HK-2 (cell line): ENCODE measurements at regions not wholly inside any gene's neighbourhood (a gene's known extent, or its start where the extent isn't known, plus 50 kb on each side); places are given as distances from the start of the nearest gene placed in this dataset.
A peak's percentile ranks its signal among the peaks of the same experiment; 100 is the strongest.

Experiments used
- DNase-seq: peaks from one replicate; pipeline ENCODE4 v3.0.0-alpha.2; 2018; ENCODE audit not compliant: unreplicated experiment

DNA sequence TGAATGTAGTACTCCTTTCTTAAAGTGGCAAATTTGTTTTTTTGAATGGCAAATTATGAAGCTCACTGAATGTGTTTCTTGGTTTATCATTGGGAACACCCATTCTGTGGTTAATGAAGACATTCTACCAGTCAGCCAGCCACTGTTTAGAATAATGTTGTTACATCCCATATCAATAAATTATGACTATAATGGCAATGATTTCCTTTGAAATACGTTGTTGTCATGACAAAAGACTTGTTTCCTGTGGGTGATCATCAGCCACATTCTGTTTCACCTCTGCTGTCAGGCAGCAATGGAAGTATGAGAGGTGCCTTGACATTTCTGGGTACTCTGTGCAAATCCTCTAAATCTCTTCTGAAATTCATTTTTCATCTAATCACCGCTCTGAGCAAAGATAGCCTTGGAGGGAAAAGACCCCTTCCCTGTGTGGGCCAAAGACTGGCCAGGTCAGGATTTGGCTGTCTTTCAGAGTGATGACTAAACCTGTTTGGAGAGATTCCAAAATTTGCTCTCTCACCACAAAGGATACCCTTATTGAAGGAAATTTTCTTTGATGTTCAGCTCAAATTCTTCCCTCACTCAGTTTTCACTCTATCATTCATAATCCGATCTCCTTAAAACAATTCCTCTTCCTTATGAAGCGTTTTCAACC, 869.2 kb downstream of the BCL11A start:
- DNase-seq: no peak

DNA sequence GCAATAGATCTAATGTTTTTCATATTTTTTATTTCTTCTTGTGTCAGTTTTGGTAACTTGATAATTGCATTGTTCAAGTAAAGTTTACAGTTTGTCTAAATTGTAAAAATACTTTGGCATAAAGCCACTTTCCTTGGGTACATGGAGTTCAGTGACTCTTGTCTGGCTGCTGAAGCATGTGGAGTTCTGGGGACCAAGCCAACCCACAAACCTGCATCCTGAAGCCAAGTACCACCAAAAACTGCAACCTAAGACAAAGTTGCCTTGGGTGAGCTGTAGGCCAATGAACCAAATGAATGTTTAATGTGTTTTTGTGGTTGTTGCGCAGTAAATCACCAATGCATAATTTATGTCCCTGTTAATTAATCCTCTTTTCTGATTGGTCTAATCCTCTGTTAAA, 872.6 kb downstream of the BCL11A start:
- DNase-seq: no peak

DNA sequence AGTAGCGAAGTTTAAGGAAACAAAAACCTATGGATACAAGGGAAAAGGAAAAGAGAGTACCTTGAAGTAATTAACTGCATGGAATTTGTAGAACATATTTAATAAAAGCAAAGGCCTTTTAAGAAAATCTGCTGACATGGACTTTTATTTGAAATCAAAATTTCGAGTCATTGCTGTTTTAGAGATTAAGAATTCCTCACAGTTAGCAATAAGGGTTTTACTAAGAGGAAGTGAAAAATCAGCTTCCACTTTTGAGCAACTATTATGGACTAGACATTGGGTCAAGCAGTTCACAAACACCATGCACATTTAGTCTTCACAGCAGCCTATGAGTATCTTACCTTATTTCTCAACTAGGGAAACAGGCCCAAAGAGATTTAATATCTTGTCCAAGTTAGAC, 876.3 kb downstream of the BCL11A start:
- DNase-seq: no peak

DNA sequence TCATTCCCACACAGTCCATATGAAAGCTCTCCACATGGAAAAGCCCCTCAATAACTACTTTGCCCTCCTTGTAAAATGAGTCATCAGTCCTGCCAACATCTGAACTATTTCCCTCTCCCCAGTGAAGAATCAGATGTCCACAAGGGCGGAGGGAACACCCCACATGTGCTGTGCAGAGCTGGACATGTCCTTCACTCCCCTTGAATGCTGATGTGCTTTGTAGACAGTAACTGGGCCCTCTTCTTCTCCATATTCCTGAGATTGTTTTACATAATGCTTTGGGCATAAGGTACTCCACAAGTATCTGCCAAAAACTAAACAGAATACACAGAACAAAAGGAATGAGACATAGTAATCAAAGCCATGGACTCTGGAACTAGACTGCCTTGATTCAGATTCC, 879.4 kb downstream of the BCL11A start:
- DNase-seq: no peak

DNA sequence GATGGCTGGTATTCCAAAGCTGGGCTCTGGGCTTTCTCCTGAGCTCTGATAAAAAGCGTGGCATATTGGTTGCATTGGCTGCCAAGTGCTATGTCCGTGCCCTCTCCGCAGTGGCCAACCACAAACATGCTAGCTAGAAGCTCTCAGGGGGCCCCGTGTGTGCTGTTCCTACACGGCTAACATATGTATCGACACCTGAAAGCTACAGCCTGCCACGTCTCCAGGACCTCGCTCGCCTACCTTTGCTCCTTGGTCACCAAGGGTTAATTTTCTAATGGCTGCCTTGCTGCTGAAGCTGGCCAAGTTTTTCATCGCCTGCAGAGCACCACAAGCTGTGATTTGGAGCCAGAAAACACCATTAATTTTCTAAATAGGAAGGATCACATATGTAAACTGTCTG, 888.4 kb downstream of the BCL11A start:
- no peak for DNase-seq

DNA sequence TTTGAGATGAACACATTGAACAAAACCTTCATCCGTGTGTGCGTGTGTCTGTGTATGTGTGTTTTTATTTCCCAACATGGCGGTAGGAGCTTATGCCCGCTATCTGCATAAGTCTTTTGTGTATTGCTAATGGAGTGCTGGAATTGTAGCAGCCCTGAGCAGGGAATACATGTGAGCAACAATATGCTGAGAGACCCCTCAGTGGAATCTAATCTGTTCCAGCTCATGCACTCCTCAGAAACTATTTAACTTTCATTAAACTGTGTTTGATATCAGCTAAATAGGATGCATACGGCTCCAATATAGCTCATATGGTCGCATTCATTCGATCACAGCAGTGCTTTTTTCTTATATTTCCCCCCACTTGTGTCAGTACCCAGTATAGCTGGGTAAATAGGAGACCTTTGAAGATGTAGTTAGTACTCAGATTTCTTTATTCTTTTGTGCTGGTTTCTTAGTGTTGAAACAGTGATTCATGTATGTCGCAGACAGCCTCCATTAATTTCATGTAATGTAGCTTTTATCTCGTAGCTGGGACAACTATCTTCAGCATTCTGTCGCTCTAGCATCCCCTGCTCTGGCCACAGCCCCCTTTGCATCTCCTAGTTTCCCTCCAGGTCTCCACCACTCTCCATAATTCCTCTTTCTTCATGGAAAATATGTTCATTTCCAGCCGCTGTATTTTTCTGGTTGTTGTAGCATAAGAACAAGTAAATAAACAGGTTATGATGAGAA, 891.2 kb downstream of the BCL11A start:
- DNase-seq: no peak

DNA sequence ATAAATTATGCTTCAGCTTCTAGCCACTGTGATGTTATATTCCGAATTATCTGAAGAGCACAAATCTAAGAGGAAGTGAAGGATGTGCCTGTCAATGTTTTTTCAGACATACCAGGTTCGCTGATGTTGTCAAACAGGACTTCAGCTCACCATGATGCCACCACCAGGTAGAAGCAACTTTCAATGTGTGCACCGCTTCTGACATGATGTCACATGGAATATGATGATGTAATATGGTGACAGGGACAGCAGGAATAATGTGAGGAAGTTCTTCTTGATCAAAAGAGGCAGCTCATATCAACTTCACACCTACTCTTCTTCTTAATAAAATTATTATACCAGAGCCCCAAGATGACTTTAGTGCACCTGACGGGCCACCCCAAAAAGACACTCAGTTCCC, 893.2 kb downstream of the BCL11A start:
- no peak for DNase-seq

DNA sequence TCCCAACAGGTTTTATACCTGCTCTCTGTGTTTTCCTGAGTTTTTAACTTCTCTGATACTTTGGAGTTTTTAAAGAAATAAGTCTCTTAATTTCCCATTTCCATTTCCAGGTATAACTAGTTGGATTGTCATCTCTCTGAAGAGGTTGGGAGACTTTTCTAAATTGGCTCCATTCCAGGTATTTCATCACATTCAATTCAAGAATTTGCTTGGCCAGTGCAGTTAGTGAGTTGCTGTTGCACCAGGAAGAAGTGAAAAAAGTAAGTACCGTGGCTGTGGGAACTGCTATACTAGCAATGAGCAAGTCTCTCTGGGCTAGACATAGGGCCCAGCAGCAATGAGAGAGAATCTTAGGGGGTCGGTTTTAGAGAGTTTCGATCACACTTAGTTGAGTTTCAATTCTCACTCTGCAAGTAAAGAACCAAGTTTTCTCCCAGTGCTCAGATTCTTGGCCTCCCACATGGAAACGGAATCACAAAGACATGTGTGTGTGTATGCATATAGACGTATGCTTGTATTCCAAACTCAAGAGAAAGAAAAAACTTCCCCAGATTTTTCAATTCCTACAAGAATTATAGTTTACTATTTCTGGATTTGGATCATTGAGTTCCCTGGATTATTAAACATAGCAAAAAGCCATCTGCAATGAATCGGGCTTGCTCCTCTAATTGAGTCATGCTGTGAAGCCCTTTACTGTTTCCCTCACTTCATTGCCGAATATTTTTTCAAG, 894.4 kb downstream of the BCL11A start:
- DNase-seq: no peak

DNA sequence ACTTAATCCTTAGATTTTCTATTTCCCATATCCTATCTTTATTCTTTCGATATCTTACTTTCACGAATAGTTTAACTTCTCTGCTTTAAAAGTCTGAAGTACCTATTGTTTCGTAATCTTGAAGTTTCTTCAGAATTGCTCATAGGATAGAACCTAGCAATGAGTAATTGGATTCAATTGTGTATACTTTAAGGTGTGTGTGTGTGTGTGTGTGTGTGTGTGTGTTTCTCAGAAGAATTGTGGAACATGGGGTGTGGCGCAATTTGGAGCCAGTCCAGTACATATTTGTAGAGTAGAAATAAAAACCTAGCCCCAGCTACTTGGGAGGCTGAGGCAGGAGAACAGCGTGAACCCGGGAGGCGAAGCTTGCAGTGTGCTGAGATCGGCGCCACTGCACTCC, 897.6 kb downstream of the BCL11A start:
- no peak for DNase-seq

DNA sequence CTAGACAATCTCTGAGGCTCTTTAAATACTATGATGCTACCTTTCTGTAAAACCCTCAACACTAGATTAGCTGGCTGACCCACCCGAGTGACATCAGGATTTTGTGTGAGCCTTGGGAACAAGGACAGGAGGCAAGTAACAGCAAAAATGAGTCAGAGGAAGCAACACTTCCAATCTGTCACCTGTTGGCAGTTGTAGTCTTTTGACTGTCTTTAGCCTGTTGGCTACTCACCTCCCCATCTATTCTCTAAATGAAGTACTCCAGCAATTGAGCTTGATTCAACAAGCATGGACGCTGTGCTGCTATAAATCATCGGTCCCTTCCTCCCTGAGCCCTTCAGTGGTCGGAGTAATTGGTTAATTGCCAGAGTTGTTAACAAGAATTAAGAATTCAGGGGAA, 898.7 kb downstream of the BCL11A start:
- DNase-seq: no peak

DNA sequence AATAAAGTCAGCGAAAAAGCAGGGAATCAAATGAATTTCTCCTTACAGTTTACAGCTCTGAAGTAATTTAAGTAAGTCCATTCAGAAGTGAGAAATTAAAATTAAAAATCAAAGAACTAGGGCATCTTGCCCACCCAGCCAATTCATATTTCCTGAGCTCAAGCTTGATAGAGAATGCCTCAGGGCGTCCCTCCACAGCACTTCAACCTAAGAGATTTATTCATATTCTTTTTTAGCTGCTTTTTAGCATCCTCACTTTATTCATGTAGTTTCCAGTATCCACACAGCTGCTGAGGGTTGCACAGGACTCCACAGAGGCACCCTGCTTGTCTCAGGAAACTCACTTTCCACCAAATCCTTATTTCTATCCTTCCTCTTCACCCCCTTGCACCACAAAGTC, 900.3 kb downstream of the BCL11A start:
- DNase-seq: no peak

DNA sequence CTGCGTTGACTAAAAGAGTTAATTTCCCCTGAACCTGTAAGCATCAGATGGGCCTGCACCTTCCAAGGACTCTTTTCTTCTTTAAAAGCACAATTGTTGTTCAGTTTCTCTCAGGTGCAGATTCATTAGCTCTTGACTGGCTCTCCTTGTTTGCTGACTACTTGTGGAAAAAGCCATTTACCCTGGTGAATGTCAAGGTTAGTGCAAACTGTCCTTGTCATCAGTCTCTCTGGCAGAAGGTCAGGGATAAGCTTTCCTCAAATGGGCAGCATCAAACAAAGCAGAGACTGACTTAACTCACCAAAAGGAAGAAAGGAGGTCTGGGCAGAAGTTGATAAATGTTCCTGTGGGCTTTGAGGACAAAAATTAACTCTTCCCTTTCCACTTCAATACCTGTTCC, 922.7 kb downstream of the BCL11A start:
- DNase-seq: no peak

DNA sequence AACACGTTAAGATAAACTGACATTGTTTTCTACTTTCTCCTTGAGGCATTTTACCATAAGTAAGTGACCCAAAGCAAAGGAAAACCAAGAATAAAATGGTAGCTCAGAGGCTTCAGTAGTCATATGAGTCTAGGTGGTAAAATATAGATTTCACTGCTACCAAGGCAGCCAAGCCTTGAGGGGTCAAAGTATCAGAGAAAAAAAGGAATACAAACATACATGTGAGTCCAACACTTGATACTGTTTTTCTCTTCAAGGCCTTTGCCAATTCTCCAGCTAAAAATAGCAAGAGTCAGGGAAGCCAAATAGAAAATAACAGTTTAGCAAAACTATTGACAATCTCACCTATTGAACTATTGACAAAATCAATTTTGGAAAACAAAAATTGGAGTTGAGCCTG, 925.9 kb downstream of the BCL11A start:
- no peak for DNase-seq

DNA sequence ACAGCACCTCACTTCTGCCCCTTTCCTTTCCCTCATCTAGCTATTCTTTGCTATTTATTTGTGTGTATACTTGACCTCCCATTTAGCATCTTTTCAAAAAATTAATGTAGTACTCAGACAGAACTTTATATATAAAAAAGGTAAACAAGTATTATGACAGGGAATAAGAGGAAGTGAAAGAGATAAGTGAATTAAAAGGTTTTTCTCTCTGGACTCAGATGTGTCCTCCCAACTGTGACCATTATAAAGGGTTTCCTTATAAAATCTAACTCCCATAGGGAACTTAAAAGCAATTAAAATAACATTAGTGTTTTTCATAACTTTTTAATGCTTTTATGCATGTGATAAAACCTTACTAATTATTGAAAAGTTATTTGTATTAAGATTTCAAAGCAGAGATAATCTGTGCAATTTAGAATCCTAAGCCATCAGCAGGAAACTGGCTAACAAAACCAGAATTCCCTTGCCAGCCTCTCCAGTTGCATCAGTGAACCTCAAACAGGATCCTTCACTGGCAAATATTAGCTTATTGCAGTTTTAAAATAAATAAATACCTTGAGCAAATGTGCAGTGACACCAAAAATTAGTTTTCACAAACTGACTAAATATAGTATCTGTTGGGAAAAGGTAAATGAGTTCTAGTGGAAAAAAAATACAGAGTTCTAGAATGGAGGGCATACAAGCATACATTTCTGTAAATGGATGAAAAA, 930.7 kb downstream of the BCL11A start:
- no peak for DNase-seq

DNA sequence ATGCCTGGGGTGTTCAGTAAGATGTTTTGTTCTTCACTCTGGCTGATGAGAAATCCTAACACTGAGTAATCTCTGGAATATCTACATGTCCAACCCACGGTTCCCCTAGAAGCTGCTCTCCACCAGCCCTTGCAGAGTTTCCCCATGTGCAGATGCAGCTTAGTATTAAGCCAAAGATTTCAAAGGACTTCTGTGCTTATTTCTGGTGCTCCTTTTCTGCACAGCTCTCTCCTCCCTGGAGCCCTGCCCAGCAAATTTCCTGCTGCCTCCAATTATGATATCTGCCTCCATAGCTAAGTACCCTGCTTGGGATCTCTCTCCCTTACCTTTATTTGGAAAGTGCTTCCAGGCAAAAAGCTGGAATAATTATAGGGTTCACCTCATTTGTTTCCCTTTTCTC, 949.3 kb downstream of the BCL11A start:
- DNase-seq: no peak

DNA sequence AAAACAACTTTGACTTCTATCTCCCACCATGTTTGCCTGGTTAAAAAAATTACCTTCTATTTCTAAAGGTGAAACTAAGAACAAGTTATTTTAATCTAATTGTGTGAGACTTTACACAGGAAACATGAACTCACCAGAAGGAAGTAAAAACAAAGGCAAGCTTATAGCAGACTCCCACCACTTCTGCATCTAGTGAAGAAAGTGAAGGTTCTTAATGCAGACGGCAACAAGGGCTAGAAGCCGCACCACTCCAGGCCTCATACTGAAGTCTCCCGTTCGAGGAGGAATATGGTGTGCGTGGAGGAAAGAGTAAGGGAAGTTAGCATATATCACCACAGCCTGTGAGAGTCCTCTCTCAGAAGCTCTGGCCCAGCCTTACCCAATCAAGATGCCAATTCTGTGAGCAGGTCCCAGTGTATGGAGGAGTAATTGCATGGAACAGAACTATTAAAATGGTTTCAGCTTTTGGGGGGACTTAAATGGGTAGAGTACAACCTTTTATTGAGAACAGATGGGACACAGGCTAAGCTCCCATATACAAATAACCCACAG, 958.7 kb downstream of the BCL11A start:
- DNase-seq: no peak

DNA sequence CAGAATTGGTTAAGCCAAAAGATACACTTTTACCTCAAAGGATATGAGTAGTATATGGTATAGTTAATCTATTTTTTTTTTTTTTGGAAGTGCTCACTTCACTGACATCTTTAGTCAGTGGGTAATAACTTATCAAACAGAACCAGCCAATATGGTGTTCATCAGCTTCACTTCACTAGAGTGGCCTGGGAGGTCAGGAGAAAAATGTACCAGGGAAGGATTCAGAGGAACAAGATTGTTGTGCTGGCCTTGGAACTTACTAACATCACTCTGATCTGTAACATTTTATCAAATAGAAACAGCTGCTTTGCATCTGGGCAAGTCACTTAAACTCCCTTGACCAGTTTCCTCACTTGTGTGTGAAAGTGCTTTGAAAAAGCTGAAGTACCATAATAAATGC, 962.7 kb downstream of the BCL11A start:
- no peak for DNase-seq

DNA sequence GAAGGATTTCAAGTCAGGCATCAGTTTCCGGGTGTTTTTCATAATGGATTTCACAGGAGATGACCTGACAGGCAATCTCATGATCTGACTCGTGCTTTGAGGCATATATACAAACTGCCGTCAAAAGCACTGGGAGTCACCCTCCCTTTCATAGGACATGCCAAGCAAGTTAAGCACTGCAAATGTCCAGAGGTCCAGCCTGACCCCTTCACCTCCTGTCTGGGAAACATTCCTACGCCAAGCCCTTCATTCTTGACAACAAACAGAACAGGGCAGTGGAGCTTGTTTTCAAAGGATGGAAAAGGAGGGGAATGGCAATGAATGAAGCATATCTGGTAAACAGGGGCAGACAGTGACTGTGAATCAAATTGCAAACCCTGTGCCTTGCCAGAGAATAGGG, 963.6 kb downstream of the BCL11A start:
- no peak for DNase-seq

DNA sequence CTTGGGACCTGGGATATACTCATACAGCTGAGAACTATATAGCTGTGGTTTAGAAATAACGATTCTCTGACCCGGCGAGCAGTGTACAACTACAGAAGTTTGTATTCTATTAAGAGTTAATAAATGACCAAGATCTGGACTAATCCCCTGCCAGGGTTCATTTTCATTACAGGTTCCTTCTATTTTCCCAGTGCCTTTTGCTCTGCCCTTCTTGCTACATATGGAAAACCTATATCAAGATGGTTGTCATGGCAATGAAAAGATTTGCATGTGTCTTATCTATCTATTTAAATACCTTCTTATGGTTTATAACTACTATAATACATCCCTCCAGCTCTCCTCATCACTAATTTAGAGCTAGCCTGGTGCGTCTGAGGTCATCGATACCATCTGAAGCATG, 965.2 kb downstream of the BCL11A start:
- DNase-seq: no peak

DNA sequence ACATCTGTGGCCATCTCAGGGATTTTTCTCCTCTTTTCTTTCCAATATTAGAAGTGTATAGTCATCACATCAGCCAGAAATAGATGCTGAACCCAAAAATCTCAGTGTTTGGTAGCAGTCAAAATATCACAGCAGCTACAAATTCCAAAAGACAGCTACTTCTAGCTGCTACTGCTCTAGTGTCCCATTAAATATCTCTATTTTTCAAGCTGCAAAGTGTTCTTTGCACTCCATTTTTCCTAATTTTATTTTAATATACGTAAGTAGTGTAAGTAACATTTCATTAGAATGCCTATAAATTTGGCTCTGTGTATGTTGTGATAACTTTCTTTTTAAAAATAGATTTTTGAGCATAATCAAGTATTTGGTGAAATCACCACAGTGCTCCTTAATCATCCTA, 967.3 kb downstream of the BCL11A start:
- DNase-seq: no peak

DNA sequence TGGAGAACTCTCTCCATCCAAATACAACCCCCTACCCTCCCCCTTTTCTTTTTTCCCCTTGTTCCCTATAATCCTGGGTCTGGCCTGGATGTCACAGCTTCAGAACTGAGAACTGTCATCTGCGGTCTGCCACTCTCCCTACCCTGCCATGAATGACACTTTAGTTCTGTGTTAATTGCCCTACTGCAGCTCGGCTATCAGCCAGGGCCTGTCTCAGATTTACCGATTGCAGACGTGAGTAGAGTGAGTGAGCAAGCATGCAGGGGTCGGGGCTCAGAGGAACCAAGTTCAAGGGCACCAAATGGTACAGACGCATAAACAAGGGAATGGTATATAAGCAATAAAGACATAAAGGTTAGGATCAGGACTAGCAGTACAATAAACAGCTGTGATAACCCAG, 967.8 kb downstream of the BCL11A start:
- no peak for DNase-seq

DNA sequence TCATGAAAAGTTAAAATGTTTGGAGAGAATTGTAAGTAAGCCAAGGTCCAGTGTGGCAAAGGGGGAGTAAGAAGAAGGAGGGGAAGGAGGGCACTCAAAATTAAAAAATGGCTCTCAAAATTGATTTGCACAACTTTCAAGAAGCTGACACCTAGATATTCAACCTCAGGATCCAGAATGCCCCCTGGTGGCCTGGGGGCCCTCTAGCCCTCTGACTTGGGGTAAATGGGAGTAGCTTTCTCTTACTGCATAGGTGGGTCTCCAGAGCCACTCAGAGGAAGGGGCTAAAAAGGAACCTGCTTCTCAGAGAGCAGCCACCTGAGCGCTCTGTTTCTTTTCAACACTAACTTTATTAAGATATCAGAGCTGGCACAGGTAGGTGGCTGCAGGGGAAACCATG, 968.5 kb downstream of the BCL11A start:
- peak; percentile 4 for DNase-seq
